ENCODE measurements at regions not wholly inside any gene's neighbourhood (a gene's known extent, or its start where the extent isn't known, plus 50 kb on each side); places are given as distances from the start of the nearest gene placed in this dataset.

GRCh38 chr15:28783466-28783865, 65.0 kb downstream of the GOLGA6L7 start:
- no peak for TF ChIP-seq POLR2A (IDR thresholded peaks at IDR 0.05; ENCODE audit: low read length)
- TF ChIP-seq GATA1 (IDR thresholded peaks at IDR 0.05; ENCODE audit: low read depth, low read length), result no peak

Measured in erythroblast (primary cell).